GM23338 (cell line): ENCODE measurements at regions not wholly inside any gene's neighbourhood (a gene's known extent, or its start where the extent isn't known, plus 50 kb on each side); places are given as distances from the start of the nearest gene placed in this dataset.

Experiments used
- CREB1 ChIP-seq: fragments of 250-450 bp; sonication (Bioruptor Pico); IDR thresholded peaks from 2 replicates; pipeline ENCODE4 v1.5.0; 2020; ENCODE audit warnings: low read depth, mild to moderate bottlenecking, moderate library complexity
- EZH2 ChIP-seq: fragments of 200-600 bp; sonication (generic); IDR thresholded peaks from one replicate; pipeline ENCODE4 v1.8.0; 2017; ENCODE audit warnings: antibody characterized with exemption, mild to moderate bottlenecking, low read depth; ENCODE audit not compliant: unreplicated experiment
- EZH2phosphoT487 ChIP-seq: fragments of 200-600 bp; sonication (generic); IDR thresholded peaks from one replicate; pipeline ENCODE4 v1.8.1; 2018; ENCODE audit warnings: antibody characterized with exemption; ENCODE audit not compliant: unreplicated experiment
- NANOG ChIP-seq: IDR thresholded peaks from 2 replicates; pipeline ENCODE4 v1.6.1; 2016; ENCODE audit warnings: antibody characterized with exemption, borderline replicate concordance
- POLR2AphosphoS5 ChIP-seq: IDR thresholded peaks from 2 replicates; pipeline ENCODE4 v1.6.1; 2016; ENCODE audit warnings: antibody characterized with exemption, low read depth
- STAT1 ChIP-seq: IDR thresholded peaks from one replicate; pipeline ENCODE4 v1.6.1; 2016; ENCODE audit warnings: antibody characterized with exemption; ENCODE audit not compliant: unreplicated experiment
- ZNF331 ChIP-seq: fragments of 250-450 bp; sonication (Bioruptor Pico); IDR thresholded peaks from 2 replicates; pipeline ENCODE4 v1.5.0; 2020; ENCODE audit warnings: low read depth, mild to moderate bottlenecking, moderate library complexity
- TF ChIP-seq, protein P1 (sequence below), 2 experiments: fragments of 200-600 bp in 1 of 2; sonication (generic) in 1 of 2; conservative IDR thresholded peaks; 2 replicates each; pipeline versions ENCODE4 v1.5.1 to v1.6.1; 2016 to 2017; ENCODE audit warnings: antibody characterized with exemption in 2 of 2, low read depth in 2 of 2, mild to moderate bottlenecking in 2 of 2, moderate library complexity in 1 of 2
- TF ChIP-seq, protein P2 (sequence below): IDR thresholded peaks from one replicate; pipeline ENCODE4 v1.6.1; 2018; ENCODE audit warnings: antibody characterized with exemption; ENCODE audit not compliant: unreplicated experiment
- TF ChIP-seq, protein P3 (sequence below): IDR thresholded peaks from 2 replicates; pipeline ENCODE4 v1.6.1; 2016; ENCODE audit warnings: antibody characterized with exemption

DNA sequence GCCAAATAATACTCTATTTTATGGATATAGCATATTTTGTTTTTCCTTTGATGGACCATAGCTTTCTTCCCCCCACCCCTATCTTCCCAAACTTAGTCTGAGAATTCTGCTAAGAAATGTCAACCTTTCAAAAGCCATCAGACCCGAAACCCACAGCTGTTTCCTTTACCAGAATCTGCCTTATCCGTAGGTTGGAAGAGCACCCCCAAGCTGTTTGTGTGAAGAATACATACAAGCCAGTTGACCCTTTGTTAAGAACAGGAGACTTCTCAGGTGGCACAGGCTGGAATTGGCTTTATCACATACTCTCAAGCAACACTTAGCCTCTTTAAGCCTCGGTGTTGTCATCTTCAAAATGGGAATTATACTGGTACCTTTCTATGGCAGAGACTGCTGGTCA lies 135.1 kb downstream of the ACTR3 start:
- TF ChIP-seq, protein P1, sequence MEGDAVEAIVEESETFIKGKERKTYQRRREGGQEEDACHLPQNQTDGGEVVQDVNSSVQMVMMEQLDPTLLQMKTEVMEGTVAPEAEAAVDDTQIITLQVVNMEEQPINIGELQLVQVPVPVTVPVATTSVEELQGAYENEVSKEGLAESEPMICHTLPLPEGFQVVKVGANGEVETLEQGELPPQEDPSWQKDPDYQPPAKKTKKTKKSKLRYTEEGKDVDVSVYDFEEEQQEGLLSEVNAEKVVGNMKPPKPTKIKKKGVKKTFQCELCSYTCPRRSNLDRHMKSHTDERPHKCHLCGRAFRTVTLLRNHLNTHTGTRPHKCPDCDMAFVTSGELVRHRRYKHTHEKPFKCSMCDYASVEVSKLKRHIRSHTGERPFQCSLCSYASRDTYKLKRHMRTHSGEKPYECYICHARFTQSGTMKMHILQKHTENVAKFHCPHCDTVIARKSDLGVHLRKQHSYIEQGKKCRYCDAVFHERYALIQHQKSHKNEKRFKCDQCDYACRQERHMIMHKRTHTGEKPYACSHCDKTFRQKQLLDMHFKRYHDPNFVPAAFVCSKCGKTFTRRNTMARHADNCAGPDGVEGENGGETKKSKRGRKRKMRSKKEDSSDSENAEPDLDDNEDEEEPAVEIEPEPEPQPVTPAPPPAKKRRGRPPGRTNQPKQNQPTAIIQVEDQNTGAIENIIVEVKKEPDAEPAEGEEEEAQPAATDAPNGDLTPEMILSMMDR (conservative IDR thresholded peaks at IDR 0.05; ENCODE audit: low read depth in 2 of 2) = peak; percentile 29 to 30
- no peak for TF ChIP-seq CREB1
- no peak for TF ChIP-seq EZH2
- no peak for TF ChIP-seq EZH2phosphoT487
- TF ChIP-seq, protein P2, sequence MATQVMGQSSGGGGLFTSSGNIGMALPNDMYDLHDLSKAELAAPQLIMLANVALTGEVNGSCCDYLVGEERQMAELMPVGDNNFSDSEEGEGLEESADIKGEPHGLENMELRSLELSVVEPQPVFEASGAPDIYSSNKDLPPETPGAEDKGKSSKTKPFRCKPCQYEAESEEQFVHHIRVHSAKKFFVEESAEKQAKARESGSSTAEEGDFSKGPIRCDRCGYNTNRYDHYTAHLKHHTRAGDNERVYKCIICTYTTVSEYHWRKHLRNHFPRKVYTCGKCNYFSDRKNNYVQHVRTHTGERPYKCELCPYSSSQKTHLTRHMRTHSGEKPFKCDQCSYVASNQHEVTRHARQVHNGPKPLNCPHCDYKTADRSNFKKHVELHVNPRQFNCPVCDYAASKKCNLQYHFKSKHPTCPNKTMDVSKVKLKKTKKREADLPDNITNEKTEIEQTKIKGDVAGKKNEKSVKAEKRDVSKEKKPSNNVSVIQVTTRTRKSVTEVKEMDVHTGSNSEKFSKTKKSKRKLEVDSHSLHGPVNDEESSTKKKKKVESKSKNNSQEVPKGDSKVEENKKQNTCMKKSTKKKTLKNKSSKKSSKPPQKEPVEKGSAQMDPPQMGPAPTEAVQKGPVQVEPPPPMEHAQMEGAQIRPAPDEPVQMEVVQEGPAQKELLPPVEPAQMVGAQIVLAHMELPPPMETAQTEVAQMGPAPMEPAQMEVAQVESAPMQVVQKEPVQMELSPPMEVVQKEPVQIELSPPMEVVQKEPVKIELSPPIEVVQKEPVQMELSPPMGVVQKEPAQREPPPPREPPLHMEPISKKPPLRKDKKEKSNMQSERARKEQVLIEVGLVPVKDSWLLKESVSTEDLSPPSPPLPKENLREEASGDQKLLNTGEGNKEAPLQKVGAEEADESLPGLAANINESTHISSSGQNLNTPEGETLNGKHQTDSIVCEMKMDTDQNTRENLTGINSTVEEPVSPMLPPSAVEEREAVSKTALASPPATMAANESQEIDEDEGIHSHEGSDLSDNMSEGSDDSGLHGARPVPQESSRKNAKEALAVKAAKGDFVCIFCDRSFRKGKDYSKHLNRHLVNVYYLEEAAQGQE = no peak
- no peak for TF ChIP-seq POLR2AphosphoS5
- TF ChIP-seq, protein P3, sequence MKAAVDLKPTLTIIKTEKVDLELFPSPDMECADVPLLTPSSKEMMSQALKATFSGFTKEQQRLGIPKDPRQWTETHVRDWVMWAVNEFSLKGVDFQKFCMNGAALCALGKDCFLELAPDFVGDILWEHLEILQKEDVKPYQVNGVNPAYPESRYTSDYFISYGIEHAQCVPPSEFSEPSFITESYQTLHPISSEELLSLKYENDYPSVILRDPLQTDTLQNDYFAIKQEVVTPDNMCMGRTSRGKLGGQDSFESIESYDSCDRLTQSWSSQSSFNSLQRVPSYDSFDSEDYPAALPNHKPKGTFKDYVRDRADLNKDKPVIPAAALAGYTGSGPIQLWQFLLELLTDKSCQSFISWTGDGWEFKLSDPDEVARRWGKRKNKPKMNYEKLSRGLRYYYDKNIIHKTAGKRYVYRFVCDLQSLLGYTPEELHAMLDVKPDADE = no peak
- no peak for TF ChIP-seq NANOG
- no peak for TF ChIP-seq ZNF331 (CRISPR knock-in tag)
- TF ChIP-seq STAT1 = no peak
